Upper lobe of right lung (tissue), 1 donor: ENCODE measurements at regions not wholly inside any gene's neighbourhood (a gene's known extent, or its start where the extent isn't known, plus 50 kb on each side); places are given as distances from the start of the nearest gene placed in this dataset.

Experiments used
- ATAC-seq: fragments of 200-7000 bp; cut with Tn5 transposase; one replicate; pipeline ENCODE4 v1.9.1; 2020; ENCODE audit warnings: mild to moderate bottlenecking, moderate library complexity
- DNase-seq: peaks from one replicate; pipeline ENCODE4 v3.0.0-alpha.2; 2020
- H3K27ac ChIP-seq: fragments of 200-600 bp; one replicate; pipeline ENCODE4 v1.8.0; 2022
- H3K27me3 ChIP-seq: fragments of 200-600 bp; one replicate; pipeline ENCODE4 v1.8.0; 2022; ENCODE audit warnings: mild to moderate bottlenecking
- H3K36me3 ChIP-seq: fragments of 200-600 bp; one replicate; pipeline ENCODE4 v1.8.0; 2022
- H3K4me1 ChIP-seq: fragments of 200-600 bp; one replicate; pipeline ENCODE4 v1.8.0; 2022
- H3K4me3 ChIP-seq: fragments of 200-600 bp; one replicate; pipeline ENCODE4 v1.8.0; 2022; ENCODE audit warnings: mild to moderate bottlenecking
- H3K9me3 ChIP-seq: fragments of 200-600 bp; one replicate; pipeline ENCODE4 v1.8.0; 2022
- intact Hi-C: fragments of 100-400 bp; cut with DNase I; formaldehyde crosslinking; loops from one replicate; pipeline ENCODE4 v1.11.0; 2022
- TF ChIP-seq, protein P1 (sequence below): fragments of 200-600 bp; IDR thresholded peaks from one replicate; pipeline ENCODE4 v1.8.0; 2022; ENCODE audit warnings: antibody characterized with exemption
- donor health status: DM: no; HTN: yes; CAD: no; lungs with severe emphysema.

GRCh38 chr4:152224721-152225420 lies 311.0 kb downstream of the FBXW7 start:
- Histone ChIP-seq H3K4me1 (no peaks in the 10 kb centered on the region), H3K36me3 (no peaks in the 10 kb centered on the region), H3K27me3 (no peaks in the 10 kb centered on the region), H3K9me3 (no peaks in the 10 kb centered on the region), H3K4me3 (no peak overlapping the region), H3K27ac (no peak overlapping the region)
- DNase-seq (no peak), ATAC-seq (no peak)
- TF ChIP-seq, protein P1, sequence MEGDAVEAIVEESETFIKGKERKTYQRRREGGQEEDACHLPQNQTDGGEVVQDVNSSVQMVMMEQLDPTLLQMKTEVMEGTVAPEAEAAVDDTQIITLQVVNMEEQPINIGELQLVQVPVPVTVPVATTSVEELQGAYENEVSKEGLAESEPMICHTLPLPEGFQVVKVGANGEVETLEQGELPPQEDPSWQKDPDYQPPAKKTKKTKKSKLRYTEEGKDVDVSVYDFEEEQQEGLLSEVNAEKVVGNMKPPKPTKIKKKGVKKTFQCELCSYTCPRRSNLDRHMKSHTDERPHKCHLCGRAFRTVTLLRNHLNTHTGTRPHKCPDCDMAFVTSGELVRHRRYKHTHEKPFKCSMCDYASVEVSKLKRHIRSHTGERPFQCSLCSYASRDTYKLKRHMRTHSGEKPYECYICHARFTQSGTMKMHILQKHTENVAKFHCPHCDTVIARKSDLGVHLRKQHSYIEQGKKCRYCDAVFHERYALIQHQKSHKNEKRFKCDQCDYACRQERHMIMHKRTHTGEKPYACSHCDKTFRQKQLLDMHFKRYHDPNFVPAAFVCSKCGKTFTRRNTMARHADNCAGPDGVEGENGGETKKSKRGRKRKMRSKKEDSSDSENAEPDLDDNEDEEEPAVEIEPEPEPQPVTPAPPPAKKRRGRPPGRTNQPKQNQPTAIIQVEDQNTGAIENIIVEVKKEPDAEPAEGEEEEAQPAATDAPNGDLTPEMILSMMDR = no peak
- intact Hi-C loops = no loop called here

DNA sequence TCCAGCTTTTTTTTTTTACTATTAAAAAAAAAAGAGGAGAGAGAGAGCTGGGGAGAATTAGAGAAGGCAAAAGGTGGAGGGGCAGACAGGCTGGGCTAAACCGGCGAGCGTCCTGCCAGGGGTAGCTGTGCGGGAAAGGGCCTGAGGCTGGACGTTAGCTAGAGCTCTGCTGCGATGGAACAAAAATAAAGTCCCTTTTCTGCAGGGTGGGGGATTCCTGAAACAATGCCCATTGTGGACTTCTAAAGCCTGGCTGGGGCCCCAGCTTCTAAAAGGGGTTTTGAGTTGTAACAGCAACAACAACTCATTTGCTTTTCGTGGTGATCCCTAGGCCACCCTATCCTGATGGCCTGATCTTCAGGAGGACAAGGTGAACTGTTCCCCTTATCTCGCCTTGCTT lies 311.7 kb downstream of the FBXW7 start:
- Histone ChIP-seq H3K9me3 (no peaks in the 10 kb centered on the region), H3K4me1 (no peaks in the 10 kb centered on the region), H3K4me3 (no peak overlapping the region), H3K36me3 (no peaks in the 10 kb centered on the region), H3K27me3 (no peaks in the 10 kb centered on the region), H3K27ac (no peak overlapping the region)
- ATAC-seq (no peak), DNase-seq (no peak)
- TF ChIP-seq, protein P1 = no peak
- intact Hi-C loops = no loop called here

DNA sequence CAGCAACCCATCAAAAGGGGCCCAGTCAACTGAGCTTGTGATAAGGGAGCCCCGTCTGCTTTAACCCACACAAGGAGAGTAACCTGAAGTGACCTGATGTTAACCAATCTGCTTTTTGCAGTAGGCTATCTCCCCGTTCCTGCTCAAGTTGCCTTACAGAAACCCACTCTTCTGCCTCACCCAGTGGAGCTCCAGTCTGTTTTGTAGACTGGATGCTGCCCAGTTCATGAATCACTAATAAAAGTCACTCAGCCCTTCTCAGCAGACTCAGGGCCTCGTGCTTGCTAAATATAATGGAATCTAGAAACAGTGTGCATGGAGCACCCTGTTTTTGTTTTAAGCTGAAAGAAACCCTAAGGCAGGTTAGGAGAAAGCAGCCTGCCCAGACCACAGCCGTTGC lies 312.3 kb downstream of the FBXW7 start:
- no peak overlapping the region for H3K27ac ChIP-seq
- intact Hi-C loops = no loop called here

GRCh38 chr4:152221816-152222516 lies 313.9 kb downstream of the FBXW7 start:
- Histone ChIP-seq H3K27ac (no peak overlapping the region), H3K4me1 (no peaks in the 10 kb centered on the region), H3K9me3 (no peaks in the 10 kb centered on the region), H3K27me3 (no peaks in the 10 kb centered on the region), H3K36me3 (no peaks in the 10 kb centered on the region), H3K4me3 (no peak overlapping the region)
- intact Hi-C loops = no loop called here
- ATAC-seq (no peak), DNase-seq (no peak)
- TF ChIP-seq, protein P1 = no peak

More for the DNA sequence above, 312.3 kb downstream of the FBXW7 start:
- Histone ChIP-seq H3K27me3 (no peaks in the 10 kb centered on the region), H3K4me3 (no peak overlapping the region), H3K4me1 (no peaks in the 10 kb centered on the region), H3K9me3 (no peaks in the 10 kb centered on the region), H3K36me3 (no peaks in the 10 kb centered on the region)
- DNase-seq (no peak), ATAC-seq (no peak)
- TF ChIP-seq, protein P1 = no peak

- Histone ChIP-seq H3K27ac (no peak overlapping the region), H3K36me3 (no peaks in the 10 kb centered on the region), H3K9me3 (peaks cover 5% of the 10 kb centered on the region), H3K4me3 (no peak overlapping the region), H3K4me1 (no peaks in the 10 kb centered on the region), H3K27me3 (no peaks in the 10 kb centered on the region)
- ATAC-seq = no peak
- intact Hi-C loops = no loop called here
- DNase-seq = no peak
- TF ChIP-seq, protein P1 = no peak
Measured at GRCh38 chr4:152220201-152220666, 315.7 kb downstream of the FBXW7 start.
